RWPE1 (cell line): ENCODE measurements at regions not wholly inside any gene's neighbourhood (a gene's known extent, or its start where the extent isn't known, plus 50 kb on each side); places are given as distances from the start of the nearest gene placed in this dataset.
"Not testable (repeated sequence)": the region's sequence is repeated elsewhere in the genome, so short reads cannot be mapped to it uniquely, and the experiment has no call there.

Experiments
- CTCF ChIA-PET: fragments of 350-600 bp; sonication (Branson Sonifier 250); formaldehyde crosslinking; extraction: SDS; loops from one replicate; lab custom pipeline; 2021; lab: Yijun Ruan, JAX
- POLR2A ChIA-PET: fragments of 400-600 bp; formaldehyde crosslinking; extraction: SDS; loops from one replicate; lab custom pipeline; 2020; ENCODE audit warnings: antibody characterized with exemption; ENCODE audit not compliant: low non-redundant PET; lab: Yijun Ruan, JAX
- DNase-seq: peaks from one replicate; pipeline ENCODE4 v3.0.0; 2012; ENCODE audit warnings: low spot score
- H3K27ac ChIP-seq: fragments of 450-650 bp; 2 replicates; pipeline ENCODE4 v1.5.1; 2017
- CTCF ChIP-seq: fragments of 450-650 bp; conservative IDR thresholded peaks from 2 replicates; pipeline ENCODE4 v1.5.1; 2017; ENCODE audit warnings: low read depth, mild to moderate bottlenecking

DNA sequence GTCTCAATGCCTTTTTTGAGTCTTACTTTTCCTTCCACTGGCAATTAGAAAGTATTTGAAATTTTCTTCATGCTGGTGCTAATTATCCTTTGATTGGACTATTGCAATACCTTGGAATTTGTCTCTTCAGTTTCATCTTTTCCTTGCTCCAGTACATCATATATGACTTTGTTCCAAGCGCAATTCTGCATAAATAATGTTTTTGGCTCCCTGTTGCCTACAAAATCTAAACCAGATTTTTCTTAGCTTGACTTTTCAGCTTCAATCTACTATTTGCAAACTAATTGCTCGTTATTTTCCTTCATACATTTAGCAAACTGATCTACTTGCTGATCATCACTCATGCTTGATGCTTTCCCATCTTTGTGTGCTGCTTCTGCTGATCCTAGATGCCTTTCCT lies 230.8 kb upstream of the GPR149 start:
- ChIA-PET CTCF (no interaction called here), POLR2A (no interaction called here)
- no peak for TF ChIP-seq CTCF
- no peak overlapping the region for H3K27ac ChIP-seq
- DNase-seq = no peak

DNA sequence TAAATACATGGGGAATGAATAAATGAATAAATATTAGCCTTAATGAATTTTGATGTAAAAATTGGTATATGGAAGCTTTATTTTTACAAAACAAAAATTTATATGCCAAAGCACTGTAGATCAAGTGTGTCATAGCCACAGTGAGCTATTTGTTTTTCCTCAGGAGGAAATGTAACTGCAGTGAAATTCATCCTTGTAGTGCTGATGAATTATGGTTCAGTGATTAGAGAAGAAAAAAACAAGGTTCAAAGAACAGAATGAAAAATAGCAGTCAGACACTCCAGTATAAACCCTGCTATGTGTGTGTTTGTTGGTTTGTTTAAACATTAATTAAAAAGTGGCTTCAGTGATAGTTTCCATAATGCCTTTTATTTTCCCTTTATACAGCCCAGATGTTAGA lies 228.0 kb upstream of the GPR149 start:
- no peak for DNase-seq
- CTCF ChIA-PET = interaction anchor here (0.7 kb wide), 1 partner anchor 857 kb away, joined by 5 read pairs; no protein-coding TSS in a partner anchor
- TF ChIP-seq CTCF = no peak
- POLR2A ChIA-PET = no interaction called here
- H3K27ac ChIP-seq = no peak overlapping the region

DNA sequence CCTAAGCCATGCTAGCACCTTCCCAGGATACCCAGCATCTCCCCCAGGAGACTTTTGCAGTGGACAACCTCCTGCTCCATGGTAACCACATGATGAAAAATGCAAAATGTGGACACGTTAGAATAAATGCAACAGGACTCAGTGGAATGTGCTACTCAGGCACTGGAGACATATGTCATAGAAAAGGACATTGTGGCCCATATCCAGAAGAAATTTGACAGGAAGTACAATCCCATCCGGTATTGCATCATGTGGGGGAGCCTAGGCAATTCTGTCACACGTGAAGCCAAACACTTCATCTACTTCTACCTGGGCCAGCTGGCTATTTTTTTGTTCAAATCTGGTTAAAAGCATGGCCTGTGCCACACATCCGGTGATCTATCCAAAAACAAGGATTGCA lies 227.2 kb upstream of the GPR149 start:
- DNase-seq = no peak
- ChIA-PET CTCF (no interaction called here), POLR2A (no interaction called here)
- H3K27ac ChIP-seq = no peak overlapping the region
- no peak for TF ChIP-seq CTCF

- ChIA-PET POLR2A (no interaction called here), CTCF (no interaction called here)
- H3K27ac ChIP-seq = no peak overlapping the region
- no peak for TF ChIP-seq CTCF
- no peak for DNase-seq
Observed at GRCh38 chr3:154656486-154656885, 226.5 kb upstream of the GPR149 start.

GRCh38 chr3:154642145-154642544 lies 212.2 kb upstream of the GPR149 start:
- ChIA-PET POLR2A (no interaction called here), CTCF (no interaction called here)
- no peak for TF ChIP-seq CTCF
- no peak for DNase-seq
- H3K27ac ChIP-seq = no peak overlapping the region

DNA sequence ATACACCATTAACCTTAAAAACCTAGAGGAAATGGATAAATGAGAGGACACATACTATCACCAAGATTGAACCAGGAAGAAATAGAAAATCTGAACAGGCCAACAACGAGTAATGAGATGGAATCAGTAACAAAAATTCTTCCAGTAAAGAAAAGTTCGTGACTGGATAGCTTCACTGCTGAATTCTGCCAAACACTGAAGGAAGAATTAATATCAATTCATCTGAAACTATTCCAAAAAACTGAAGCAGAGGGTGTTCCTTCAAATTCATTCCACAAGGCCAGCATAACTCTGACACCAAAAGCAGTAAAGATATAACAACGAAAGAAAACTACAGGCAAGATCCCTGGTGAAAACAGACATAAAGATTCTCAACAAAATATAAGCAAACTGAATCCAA lies 195.8 kb upstream of the GPR149 start:
- ChIA-PET POLR2A (no interaction called here), CTCF (no interaction called here)
- TF ChIP-seq CTCF = no peak
- H3K27ac ChIP-seq = no peak overlapping the region
- DNase-seq = no peak

GRCh38 chr3:154619621-154620020 lies 189.6 kb upstream of the GPR149 start:
- DNase-seq, POLR2A ChIA-PET: not testable (repeated sequence)

More at GRCh38 chr3:154619621-154620020, 189.6 kb upstream of the GPR149 start:
- CTCF ChIA-PET = interaction anchor here (0.6 to 0.7 kb wide), 2 partner anchors 24 to 155 kb away, joined by 3 to 4 read pairs; no protein-coding TSS in a partner anchor
- not testable (repeated sequence) for H3K27ac ChIP-seq
